ENCODE measurements at regions not wholly inside any gene's neighbourhood (a gene's known extent, or its start where the extent isn't known, plus 50 kb on each side); places are given as distances from the start of the nearest gene placed in this dataset.

DNA sequence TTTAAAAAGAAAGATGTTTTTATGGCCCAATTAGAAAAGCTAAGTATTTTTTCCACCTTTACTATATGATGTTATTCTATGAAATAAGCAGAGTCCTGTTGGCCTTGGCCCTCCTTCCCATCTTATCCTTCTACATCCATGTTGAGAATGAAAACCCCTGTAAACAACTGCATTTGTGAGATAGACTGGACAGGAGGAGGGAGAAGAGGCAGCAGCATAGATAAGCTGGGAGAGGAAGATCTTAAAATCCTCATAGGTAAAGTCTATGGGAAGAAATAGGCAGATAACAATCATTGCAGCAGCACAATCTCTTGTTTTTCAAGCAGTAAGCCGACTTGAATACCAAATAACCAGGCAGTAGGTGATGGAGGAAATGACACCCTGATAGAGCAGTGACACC lies 207.6 kb upstream of the PARD3B start:
- no peak overlapping the region for H3K4me3 ChIP-seq (replicated peaks in 1 of 3; ENCODE audit: insufficient read depth in 1 of 3, low read depth in 2 of 3, low read length in 3 of 3)
- ATAC-seq = no peak
- no peaks in the 10 kb centered on the region for H3K9me3 ChIP-seq (ENCODE audit: low read length)
- CTCF ChIA-PET (ENCODE audit: low intra/inter-chr PET ratio, low total read pairs) = no interaction called here
- no peak overlapping the region for H3K4me2 ChIP-seq (ENCODE audit: low read depth, low read length)
- WGBS (ENCODE audit: low lambda C conversion rate) = 68% methylated on average over 1 of the region's 1 CpG
- BruUV-seq (replicated peaks) = no TSS peak
- intact Hi-C loops (cut with micrococcal nuclease; ENCODE audit: unreplicated experiment) (no loop called here), in situ Hi-C loops (cut with HindIII; ENCODE audit: extremely low pct_ligation_motif_present, low pct_unique_long_range_greater_than_20kb) (loop anchor here (25.0 kb wide), 1 partner anchor 1550 kb away; no protein-coding TSS in a partner anchor)
- FAIRE-seq = no peak
- POLR2A ChIA-PET = no interaction called here
- no peak overlapping the region for H3K27ac ChIP-seq (ENCODE audit: extremely low read length, insufficient read depth, low read length)
- H4K20me1 ChIP-seq (ENCODE audit: insufficient read depth, low read length) = no peaks in the 10 kb centered on the region; the same call in 1 of the 2 replicates
- no peak overlapping the region for H2AFZ ChIP-seq (ENCODE audit: low read length)
- H3K9ac ChIP-seq (ENCODE audit: insufficient read depth, low read depth, low read length) = no peak overlapping the region
- 0 out of 2 replicates have a peak, but pooled peaks cover 6% of the 10 kb centered on the region for H3K4me1 ChIP-seq (ENCODE audit: insufficient read depth, low read length)
- H3K36me3 ChIP-seq (replicated peaks in 1 of 2; ENCODE audit: control insufficient read depth in 1 of 2, insufficient read depth in 2 of 2, low read length in 2 of 2) = no peaks in the 10 kb centered on the region
- no peaks in the 10 kb centered on the region for H3K27me3 ChIP-seq (ENCODE audit: control insufficient read depth in 1 of 2, insufficient read depth in 2 of 2, low read length in 2 of 2)
- DNase-seq (ENCODE audit: low spot score) = no peak
- H3K79me2 ChIP-seq (ENCODE audit: insufficient read depth, low read length) = no peaks in the 10 kb centered on the region
- no peak for TF ChIP-seq ZNF766 (CRISPR knock-in tag; IDR thresholded peaks at IDR 0.05; ENCODE audit: borderline replicate concordance)
- no peak for TF ChIP-seq JUNB (CRISPR knock-in tag; IDR thresholded peaks at IDR 0.05; ENCODE audit: borderline replicate concordance)
- no peak for TF ChIP-seq PRPF4 (IDR thresholded peaks at IDR 0.05; ENCODE audit: low read depth, low read length, poor library complexity, severe bottlenecking)
- TF ChIP-seq RARA (CRISPR knock-in tag; IDR thresholded peaks at IDR 0.05) = no peak
- TF ChIP-seq, protein P1, sequence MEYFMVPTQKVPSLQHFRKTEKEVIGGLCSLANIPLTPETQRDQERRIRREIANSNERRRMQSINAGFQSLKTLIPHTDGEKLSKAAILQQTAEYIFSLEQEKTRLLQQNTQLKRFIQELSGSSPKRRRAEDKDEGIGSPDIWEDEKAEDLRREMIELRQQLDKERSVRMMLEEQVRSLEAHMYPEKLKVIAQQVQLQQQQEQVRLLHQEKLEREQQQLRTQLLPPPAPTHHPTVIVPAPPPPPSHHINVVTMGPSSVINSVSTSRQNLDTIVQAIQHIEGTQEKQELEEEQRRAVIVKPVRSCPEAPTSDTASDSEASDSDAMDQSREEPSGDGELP (IDR thresholded peaks at IDR 0.05; ENCODE audit: borderline replicate concordance, low read depth) = no peak
- TF ChIP-seq ZNF75D (CRISPR knock-in tag; IDR thresholded peaks at IDR 0.05; ENCODE audit: borderline replicate concordance) = no peak
- no peak for TF ChIP-seq EZH2 (conservative IDR thresholded peaks at IDR 0.05; ENCODE audit: low read depth, low read length)
- no peak for TF ChIP-seq MED13 (CRISPR knock-in tag; IDR thresholded peaks at IDR 0.05)
- TF ChIP-seq, protein P2, sequence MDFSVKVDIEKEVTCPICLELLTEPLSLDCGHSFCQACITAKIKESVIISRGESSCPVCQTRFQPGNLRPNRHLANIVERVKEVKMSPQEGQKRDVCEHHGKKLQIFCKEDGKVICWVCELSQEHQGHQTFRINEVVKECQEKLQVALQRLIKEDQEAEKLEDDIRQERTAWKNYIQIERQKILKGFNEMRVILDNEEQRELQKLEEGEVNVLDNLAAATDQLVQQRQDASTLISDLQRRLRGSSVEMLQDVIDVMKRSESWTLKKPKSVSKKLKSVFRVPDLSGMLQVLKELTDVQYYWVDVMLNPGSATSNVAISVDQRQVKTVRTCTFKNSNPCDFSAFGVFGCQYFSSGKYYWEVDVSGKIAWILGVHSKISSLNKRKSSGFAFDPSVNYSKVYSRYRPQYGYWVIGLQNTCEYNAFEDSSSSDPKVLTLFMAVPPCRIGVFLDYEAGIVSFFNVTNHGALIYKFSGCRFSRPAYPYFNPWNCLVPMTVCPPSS (IDR thresholded peaks at IDR 0.05) = no peak
- TF ChIP-seq XBP1 (CRISPR knock-in tag; IDR thresholded peaks at IDR 0.05) = no peak
- TF ChIP-seq, protein P3, sequence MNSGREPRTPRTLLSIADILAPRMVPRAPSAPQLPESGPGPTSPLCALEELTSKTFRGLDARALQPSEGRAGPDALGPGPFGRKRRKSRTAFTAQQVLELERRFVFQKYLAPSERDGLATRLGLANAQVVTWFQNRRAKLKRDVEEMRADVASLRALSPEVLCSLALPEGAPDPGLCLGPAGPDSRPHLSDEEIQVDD (CRISPR knock-in tag; IDR thresholded peaks at IDR 0.05; ENCODE audit: borderline replicate concordance) = no peak
- no peak for TF ChIP-seq ZC3H4 (CRISPR knock-in tag; IDR thresholded peaks at IDR 0.05; ENCODE audit: borderline replicate concordance)
- TF ChIP-seq ZNF354B (CRISPR knock-in tag; IDR thresholded peaks at IDR 0.05) = no peak
- TF ChIP-seq PHF5A (CRISPR knock-in tag; IDR thresholded peaks at IDR 0.05; ENCODE audit: low read depth, unreplicated experiment) = no peak
- TF ChIP-seq, protein P4, sequence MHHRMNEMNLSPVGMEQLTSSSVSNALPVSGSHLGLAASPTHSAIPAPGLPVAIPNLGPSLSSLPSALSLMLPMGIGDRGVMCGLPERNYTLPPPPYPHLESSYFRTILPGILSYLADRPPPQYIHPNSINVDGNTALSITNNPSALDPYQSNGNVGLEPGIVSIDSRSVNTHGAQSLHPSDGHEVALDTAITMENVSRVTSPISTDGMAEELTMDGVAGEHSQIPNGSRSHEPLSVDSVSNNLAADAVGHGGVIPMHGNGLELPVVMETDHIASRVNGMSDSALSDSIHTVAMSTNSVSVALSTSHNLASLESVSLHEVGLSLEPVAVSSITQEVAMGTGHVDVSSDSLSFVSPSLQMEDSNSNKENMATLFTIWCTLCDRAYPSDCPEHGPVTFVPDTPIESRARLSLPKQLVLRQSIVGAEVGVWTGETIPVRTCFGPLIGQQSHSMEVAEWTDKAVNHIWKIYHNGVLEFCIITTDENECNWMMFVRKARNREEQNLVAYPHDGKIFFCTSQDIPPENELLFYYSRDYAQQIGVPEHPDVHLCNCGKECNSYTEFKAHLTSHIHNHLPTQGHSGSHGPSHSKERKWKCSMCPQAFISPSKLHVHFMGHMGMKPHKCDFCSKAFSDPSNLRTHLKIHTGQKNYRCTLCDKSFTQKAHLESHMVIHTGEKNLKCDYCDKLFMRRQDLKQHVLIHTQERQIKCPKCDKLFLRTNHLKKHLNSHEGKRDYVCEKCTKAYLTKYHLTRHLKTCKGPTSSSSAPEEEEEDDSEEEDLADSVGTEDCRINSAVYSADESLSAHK (CRISPR knock-in tag; IDR thresholded peaks at IDR 0.05; ENCODE audit: borderline replicate concordance) = no peak
